ENCODE measurements at regions not wholly inside any gene's neighbourhood (a gene's known extent, or its start where the extent isn't known, plus 50 kb on each side); places are given as distances from the start of the nearest gene placed in this dataset.
"Not testable (repeated sequence)": the region's sequence is repeated elsewhere in the genome, so short reads cannot be mapped to it uniquely, and the experiment has no call there.

DNA sequence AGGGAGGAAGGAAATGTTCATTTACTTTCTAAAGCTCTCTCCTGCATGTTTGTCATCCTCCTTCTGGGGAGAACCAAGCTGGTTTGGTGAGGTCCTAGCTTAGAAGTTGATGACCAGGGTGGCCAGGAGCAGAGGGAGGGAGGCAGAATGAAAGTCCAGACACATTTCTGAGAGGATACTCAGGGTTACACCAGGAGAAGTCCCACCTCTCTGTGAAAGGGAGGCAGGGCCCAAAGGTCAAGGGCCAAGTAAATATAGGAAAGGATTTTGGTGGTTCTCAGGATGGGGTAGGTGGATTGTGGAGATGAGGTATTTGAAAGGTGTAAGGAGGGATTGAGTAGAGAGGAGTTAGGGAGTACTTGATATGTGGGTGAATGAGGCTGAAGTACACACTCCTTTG lies 58.0 kb upstream of the FBXO11 start:
- no peak for DNase-seq

DNA sequence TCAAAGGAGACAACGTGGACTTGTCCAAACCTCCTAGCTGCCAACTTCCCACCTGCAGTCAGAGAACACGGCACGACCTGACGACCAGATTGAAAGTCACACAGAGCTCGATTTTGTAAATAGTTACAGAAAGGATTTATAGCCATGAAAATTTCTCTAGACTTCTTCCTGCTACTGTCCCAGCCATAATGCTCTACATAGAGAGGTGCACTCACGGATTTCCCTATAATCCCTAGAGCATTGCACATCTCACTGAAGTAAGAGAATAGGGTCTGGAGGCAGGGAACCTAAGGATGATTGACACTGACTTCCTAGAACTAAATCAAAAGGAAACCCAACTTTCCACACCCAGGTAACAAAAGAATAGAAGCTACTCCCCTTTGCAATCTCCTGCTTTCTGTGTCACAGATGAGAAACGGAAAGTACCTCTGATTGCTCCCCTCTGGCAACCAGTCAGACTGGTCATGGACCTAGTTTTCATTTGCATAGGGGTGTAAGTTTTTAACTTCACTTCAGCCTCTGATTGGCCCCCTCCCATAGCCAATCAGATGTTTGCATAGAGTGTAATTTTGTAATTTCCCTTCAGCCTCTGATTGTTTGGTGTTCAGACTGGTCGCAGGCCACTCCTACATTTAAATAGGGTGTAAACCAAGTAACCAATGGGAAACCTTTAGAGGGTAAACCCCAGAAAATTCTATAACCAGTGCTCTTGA lies 58.6 kb upstream of the FBXO11 start:
- no peak for DNase-seq

DNA sequence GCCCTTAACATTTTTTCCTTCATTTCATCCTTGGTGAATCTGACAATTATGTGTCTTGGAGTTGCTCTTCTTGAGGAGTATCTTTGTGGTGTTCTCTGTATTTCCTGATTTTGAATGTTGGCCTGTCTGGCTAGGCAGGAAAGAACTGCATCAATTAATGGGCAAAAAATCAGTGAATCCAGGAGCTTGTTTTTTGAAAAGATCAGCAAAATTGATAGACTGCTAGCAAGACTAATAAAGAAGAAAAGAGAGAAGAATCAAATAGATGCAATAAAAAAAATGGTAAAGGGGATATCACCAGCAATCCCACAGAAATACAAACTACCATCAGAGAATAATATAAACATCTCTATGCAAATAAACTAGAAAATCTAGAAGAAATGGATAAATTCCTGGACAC lies 70.4 kb upstream of the FBXO11 start:
- not testable (repeated sequence) for DNase-seq

DNA sequence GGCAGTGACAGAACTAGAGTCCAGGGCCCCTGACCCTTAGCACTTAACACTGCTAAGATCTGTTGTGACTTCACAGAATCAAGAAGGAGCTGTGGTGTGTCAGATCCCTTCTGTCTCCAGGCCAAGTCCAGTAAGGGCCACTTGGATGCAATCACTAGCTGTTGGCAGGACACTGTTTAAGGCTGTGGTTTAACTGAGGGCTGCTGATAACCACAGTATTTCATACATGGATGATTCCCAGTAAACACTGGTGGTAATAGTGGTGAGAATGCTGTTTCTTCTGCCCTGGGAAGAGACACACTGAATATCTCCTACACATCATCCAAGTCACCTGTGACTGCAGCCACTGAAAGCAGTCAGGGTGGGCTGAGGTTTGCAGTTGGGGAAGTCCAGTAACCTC lies 77.7 kb upstream of the FBXO11 start:
- no peak for DNase-seq

GRCh38 chr2:47990503-47990902 lies 84.2 kb upstream of the FBXO11 start:
- DNase-seq = no peak

- no peak for DNase-seq
Observed at GRCh38 chr2:47992671-47993070, 86.4 kb upstream of the FBXO11 start.

DNA sequence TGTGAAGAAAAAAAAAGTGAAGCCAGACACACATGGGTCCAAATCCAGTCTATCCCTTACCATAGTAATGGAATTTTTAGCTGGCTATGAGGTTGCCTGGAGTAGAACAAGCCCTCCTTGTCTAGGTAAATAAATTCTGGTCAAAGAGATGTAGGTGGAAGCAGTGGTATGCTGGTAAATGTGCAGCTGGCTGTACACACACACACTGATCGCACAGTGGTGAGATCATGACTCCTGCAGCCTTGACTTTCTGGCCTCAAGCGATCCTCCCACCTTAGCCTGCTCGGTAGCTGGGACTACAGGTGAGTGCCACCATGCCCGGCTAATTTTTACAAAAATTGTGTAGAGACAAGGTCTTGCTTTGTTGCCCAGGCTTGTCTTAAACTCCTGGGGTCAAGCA lies 90.5 kb upstream of the FBXO11 start:
- DNase-seq = no peak

GRCh38 chr2:47999512-47999911 lies 93.2 kb upstream of the FBXO11 start:
- no peak for DNase-seq

DNA sequence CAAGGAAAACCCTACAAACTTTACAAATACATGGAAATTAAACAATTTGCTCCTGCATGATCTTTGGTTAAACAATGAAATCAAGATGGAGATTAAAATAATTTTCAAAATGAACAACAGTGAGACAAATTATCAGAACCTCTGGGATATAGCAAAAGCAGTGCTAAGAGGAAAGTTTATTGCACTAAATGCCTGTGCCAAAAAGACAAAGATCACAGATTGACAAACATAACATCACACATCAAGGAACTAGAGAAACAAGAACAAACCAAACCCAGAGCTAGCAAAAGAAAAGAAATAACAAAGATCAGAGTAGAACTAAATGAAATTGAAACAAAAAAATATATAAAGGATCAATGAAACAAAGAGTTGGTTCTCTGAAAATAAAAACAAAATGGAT lies 95.2 kb upstream of the FBXO11 start:
- DNase-seq = no peak

DNA sequence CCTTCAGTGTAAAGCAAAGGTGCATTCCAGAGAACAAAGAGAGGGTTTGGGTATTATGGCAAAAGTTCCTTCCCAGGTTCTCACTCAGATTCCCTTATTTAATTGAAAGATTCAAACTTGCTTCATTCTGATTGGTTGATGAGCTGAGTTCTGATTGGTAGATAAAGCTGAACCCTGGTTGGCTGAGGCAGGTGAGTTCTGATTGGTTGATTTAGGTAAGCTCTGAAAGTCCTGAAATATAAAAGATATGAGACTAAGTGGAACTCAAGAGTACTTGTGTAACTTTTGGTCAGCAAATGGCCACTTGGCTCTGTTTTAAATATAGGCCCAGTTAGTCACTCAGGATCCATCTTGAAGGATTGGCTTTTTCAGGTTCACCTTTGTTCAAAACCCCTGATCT lies 99.8 kb upstream of the FBXO11 start:
- no peak for DNase-seq

DNA sequence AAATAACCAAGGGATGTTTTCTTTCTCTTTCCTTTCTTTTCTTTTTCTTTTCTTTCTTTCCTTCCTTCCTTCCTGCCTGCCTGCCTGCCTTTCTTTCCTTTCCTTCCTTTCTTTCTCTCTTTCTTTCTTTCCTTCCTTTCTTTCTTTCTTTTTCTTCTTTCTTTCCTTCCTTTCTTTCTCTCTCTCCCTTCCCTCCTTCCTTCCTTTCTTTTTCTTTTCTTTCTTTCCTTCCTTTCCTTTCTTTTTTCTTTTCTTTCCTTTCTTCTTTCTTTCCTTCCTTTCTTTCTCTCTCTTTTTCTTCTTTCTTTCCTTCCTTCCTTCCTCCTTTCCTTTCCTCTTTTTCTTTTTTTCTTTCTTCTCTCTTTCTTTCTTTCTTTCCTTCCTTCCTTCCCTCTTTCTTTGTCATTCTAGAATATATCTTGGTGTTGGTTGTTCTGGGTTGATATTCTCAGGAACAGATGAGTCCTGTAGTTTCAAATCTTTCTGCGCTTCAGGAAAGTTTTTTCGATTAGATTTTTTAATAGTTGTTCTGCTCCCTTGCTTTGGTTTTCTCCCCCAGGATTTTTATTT lies 101.5 kb upstream of the FBXO11 start:
- no peak for DNase-seq

GRCh38 chr2:48009256-48009655 lies 103.0 kb upstream of the FBXO11 start:
- no peak for DNase-seq

DNA sequence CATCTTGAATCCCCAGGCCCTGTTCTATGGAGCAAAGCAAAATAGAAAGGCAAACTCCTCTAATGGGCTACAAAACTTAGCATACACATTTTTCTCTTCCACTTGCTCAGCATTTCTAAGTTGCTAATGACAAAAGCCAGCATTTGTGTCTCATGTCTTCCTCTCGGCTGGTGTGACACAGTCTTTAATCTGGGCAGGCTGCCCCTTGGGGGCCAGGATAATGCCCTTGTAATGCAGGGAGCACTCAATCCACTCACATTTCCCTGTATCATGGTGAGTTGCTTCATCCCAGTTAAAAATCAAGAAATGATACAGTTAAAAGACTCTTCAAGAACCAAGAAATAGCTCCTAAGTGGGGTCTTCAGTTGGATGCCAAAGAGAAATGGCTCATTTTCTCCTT lies 109.1 kb upstream of the FBXO11 start:
- DNase-seq = no peak

- DNase-seq = no peak
Observed at GRCh38 chr2:48016225-48017019, 110.1 kb upstream of the FBXO11 start.

DNA sequence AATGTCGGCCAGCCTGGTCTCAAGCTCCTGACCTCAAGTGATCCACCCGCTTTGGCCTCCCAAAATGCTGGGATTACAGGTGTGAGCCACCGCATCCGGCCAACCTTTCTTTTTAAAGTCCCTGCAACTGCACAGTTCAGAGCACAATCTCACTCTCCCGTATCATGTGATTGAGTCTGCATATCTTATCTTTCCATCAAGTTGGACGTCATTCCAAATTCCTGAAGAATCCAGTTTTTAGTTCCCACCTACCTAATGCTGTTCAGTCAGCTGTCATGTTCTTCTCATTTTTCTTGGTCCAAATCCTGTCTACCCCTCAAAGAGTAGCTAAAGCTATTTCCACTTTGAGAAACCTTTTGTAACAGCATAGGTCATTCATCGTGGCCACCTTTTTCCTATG lies 110.8 kb upstream of the FBXO11 start:
- DNase-seq = no peak

DNA sequence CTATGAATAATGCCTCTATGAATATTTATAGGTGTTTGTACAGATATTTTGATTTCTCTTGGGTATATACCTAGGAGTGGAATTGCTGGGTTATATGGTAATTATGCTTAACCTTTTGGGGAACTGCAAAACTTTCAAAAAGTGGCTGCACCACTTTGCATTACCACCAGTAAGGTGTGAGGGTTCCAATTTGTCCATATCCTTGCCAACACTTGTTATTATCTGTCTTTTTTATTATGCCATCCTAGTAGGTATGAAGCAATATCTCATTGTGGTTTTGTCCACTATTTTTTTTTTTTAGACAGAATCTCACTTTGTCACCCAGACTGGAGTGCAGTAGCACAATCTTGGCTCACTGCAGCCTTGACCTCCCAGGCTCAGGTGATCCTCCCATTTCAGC lies 112.2 kb upstream of the FBXO11 start:
- no peak for DNase-seq

DNA sequence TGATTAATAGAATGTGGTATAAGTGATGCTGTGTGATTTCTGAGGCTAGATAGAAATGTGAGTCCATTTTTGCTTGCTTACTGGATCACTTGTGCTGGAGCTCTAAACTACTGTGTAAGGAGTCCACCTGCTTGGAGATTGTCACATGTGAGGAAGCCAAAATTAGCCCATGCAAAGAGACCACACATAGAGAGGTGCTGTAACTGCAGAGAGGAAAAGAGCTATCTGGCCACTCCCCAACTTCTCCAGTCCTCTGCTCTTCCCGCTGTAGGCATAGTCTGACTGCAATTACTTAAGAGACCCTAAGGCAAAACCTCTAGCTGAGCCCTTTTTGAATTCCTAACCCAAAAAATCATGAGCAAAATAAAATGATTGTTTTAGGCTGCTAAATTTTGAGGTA lies 120.6 kb upstream of the FBXO11 start:
- DNase-seq = no peak

- DNase-seq = no peak
Observed at GRCh38 chr2:48032765-48033164, 126.5 kb upstream of the FBXO11 start.

GRCh38 chr2:48034295-48034694 lies 128.0 kb upstream of the FBXO11 start:
- DNase-seq = no peak

DNA sequence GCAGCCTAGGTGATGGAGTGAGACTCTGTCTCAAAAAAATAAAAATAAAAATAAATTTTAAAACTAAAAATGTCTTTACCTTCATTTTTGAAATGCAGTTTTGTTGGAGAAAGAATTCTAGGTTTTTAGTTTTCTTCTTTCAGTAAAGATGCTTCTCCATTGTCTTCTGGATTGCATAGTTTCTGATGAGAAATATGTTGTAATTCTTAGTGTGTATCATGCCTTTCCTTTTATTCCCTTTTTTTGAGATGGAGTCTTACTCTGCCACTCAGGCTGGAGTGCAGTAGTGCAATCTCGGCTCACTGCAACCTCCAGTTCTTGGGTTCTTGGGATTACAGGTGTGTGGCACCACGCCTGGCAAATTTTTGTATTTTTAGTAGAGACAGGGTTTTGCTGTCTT lies 130.0 kb upstream of the FBXO11 start:
- no peak for DNase-seq

- no peak for DNase-seq
Observed at GRCh38 chr2:48039209-48039990, 133.1 kb upstream of the FBXO11 start.

DNA sequence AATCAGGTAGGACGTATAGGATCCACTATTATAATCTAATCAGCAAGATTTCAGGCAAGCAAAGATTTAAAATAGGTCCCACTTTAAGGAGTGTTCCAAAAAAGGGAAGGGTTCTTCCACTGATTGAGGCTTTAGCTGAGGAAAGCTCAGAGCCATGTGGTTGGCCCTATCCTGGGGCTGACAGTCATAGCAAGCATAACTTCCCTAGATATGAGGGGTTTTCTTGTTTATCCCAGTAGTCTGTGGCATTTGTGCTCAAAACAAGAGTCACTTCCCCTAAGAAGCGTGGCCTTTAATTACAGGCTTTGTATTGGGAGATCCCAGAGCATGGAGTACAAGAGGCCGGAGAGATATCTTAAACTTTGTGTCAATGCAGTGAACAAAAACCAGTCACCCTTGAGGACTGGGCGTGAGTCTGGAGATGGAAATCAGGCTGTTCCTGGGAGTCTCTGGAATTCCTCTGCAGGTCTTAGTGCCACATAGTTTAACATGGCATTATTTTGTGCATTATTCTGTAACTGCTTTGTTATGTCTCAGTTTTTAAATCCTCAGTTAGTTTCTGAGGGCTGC lies 136.9 kb upstream of the FBXO11 start:
- no peak for DNase-seq

DNA sequence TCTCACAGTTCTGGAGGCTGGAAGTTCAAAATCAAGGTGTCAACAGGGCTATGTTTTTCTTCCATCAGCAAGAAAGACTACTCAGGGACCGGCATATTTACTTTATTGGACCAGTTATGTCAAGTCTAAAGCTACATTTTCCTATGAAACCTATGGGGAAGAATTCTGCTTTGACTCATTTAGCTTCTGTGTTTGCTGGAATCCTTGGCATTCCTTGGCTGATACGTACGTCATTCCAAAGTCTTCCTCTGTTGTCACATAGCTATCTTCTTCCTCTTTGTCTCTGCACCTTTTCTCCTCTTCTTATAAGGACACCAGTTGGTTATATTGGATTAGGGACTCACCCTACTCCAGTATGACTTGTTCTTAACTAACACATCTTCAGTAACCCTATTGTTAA lies 137.4 kb upstream of the FBXO11 start:
- DNase-seq = no peak
